Hepatocyte (in vitro differentiated cells): ENCODE measurements at regions not wholly inside any gene's neighbourhood (a gene's known extent, or its start where the extent isn't known, plus 50 kb on each side); places are given as distances from the start of the nearest gene placed in this dataset.

Experiments used
- DNase-seq: peaks from one replicate; pipeline ENCODE4 v3.0.0-alpha.2; 2016; ENCODE audit warnings: low spot score
- H2AFZ ChIP-seq: fragments of 200-600 bp; sonication (generic); 2 replicates; pipeline ENCODE4 v1.6.0; 2016; ENCODE audit warnings: antibody characterized with exemption, mild to moderate bottlenecking
- H3K27ac ChIP-seq: fragments of 200-600 bp; sonication (generic); 2 replicates; pipeline ENCODE4 v1.5.1; 2016; ENCODE audit warnings: mild to moderate bottlenecking
- H3K27me3 ChIP-seq: fragments of 200-600 bp; sonication (generic); 2 replicates; pipeline ENCODE4 v1.6.1; 2016
- H3K36me3 ChIP-seq: fragments of 200-600 bp; sonication (generic); replicated peaks from 2 replicates; pipeline ENCODE4 v1.5.1; 2016; ENCODE audit warnings: low read depth; ENCODE audit not compliant: insufficient read depth
- H3K4me1 ChIP-seq: fragments of 200-600 bp; sonication (generic); 2 replicates; pipeline ENCODE4 v1.5.1; 2016; ENCODE audit warnings: mild to moderate bottlenecking, moderate library complexity; ENCODE audit not compliant: insufficient read depth
- H3K4me2 ChIP-seq: fragments of 200-600 bp; sonication (generic); 2 replicates; pipeline ENCODE4 v1.6.0; 2016
- H3K4me3 ChIP-seq: fragments of 200-600 bp; sonication (generic); 2 replicates; pipeline ENCODE4 v1.5.1; 2016; ENCODE audit warnings: mild to moderate bottlenecking
- H3K79me2 ChIP-seq: fragments of 200-600 bp; sonication (generic); 2 replicates; pipeline ENCODE4 v1.6.0; 2017; ENCODE audit warnings: mild to moderate bottlenecking
- H3K9me2 ChIP-seq: fragments of 200-600 bp; sonication (generic); replicated peaks from 2 replicates; pipeline ENCODE4 v1.6.0; 2017; ENCODE audit warnings: mild to moderate bottlenecking; ENCODE audit not compliant: insufficient read depth
- H3K9me3 ChIP-seq: fragments of 200-600 bp; sonication (generic); 2 replicates; pipeline ENCODE4 v1.5.1; 2016; ENCODE audit warnings: low read depth, mild to moderate bottlenecking
- H4K20me1 ChIP-seq: fragments of 200-600 bp; sonication (generic); 2 replicates; pipeline ENCODE4 v1.6.0; 2016; ENCODE audit warnings: mild to moderate bottlenecking; ENCODE audit not compliant: insufficient read depth, poor library complexity, severe bottlenecking
- EZH2 ChIP-seq: fragments of 200-600 bp; sonication (generic); IDR thresholded peaks from 2 replicates; pipeline ENCODE4 v1.6.1; 2016; ENCODE audit warnings: antibody characterized with exemption, mild to moderate bottlenecking, borderline replicate concordance
- EZH2phosphoT487 ChIP-seq: fragments of 200-600 bp; sonication (generic); IDR thresholded peaks from one replicate; pipeline ENCODE4 v1.6.1; 2018; ENCODE audit warnings: antibody characterized with exemption, mild to moderate bottlenecking, low read depth, moderate library complexity; ENCODE audit not compliant: unreplicated experiment, severe bottlenecking
- WGBS: methylation state at CpG from one replicate; pipeline ENCODE4 v1.1.6; 2016; ENCODE audit warnings: low lambda C conversion rate; ENCODE audit errors: missing lambda C conversion rate; 5-methylcytosine and 5-hydroxymethylcytosine counted together
- TF ChIP-seq, protein P1 (sequence below): fragments of 200-600 bp; sonication (generic); IDR thresholded peaks from 2 replicates; pipeline ENCODE4 v1.5.1; 2016; ENCODE audit warnings: antibody characterized with exemption, mild to moderate bottlenecking; ENCODE audit not compliant: poor library complexity

GRCh38 chr6:19181211-19181610, 656.0 kb upstream of the ID4 start:
- no peak overlapping the region for H3K4me3 ChIP-seq
- no peak for TF ChIP-seq EZH2
- TF ChIP-seq, protein P1, sequence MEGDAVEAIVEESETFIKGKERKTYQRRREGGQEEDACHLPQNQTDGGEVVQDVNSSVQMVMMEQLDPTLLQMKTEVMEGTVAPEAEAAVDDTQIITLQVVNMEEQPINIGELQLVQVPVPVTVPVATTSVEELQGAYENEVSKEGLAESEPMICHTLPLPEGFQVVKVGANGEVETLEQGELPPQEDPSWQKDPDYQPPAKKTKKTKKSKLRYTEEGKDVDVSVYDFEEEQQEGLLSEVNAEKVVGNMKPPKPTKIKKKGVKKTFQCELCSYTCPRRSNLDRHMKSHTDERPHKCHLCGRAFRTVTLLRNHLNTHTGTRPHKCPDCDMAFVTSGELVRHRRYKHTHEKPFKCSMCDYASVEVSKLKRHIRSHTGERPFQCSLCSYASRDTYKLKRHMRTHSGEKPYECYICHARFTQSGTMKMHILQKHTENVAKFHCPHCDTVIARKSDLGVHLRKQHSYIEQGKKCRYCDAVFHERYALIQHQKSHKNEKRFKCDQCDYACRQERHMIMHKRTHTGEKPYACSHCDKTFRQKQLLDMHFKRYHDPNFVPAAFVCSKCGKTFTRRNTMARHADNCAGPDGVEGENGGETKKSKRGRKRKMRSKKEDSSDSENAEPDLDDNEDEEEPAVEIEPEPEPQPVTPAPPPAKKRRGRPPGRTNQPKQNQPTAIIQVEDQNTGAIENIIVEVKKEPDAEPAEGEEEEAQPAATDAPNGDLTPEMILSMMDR, result no peak
- no peaks in the 10 kb centered on the region for H4K20me1 ChIP-seq
- H3K27ac ChIP-seq, result peak overlapping the region; percentile 26
- H3K4me1 ChIP-seq, result peaks cover 8% of the 10 kb centered on the region
- no peaks in the 10 kb centered on the region for H3K27me3 ChIP-seq
- no peak for DNase-seq
- H3K9me3 ChIP-seq, result no peaks in the 10 kb centered on the region
- no peak overlapping the region for H2AFZ ChIP-seq
- WGBS, result 85% methylated on average over 1 of the region's 1 CpG
- H3K9me2 ChIP-seq, result no peaks in the 10 kb centered on the region
- no peak overlapping the region for H3K4me2 ChIP-seq
- no peaks in the 10 kb centered on the region for H3K79me2 ChIP-seq
- H3K36me3 ChIP-seq, result no peaks in the 10 kb centered on the region

GRCh38 chr6:19193624-19194023, 643.5 kb upstream of the ID4 start:
- DNase-seq, result no peak
- Histone ChIP-seq H3K27me3 (no peaks in the 10 kb centered on the region), H3K36me3 (no peaks in the 10 kb centered on the region), H3K4me2 (no peak overlapping the region), H3K4me1 (no peaks in the 10 kb centered on the region), H3K79me2 (no peaks in the 10 kb centered on the region), H3K27ac (no peak overlapping the region), H3K9me3 (no peaks in the 10 kb centered on the region), H3K4me3 (no peak overlapping the region), H2AFZ (no peak overlapping the region), H4K20me1 (no peaks in the 10 kb centered on the region), H3K9me2 (no peaks in the 10 kb centered on the region)
- WGBS, result 63% methylated on average over 2 of the region's 2 CpGs
- TF ChIP-seq, protein P1, result no peak
- no peak for TF ChIP-seq EZH2
- no peak for TF ChIP-seq EZH2phosphoT487

DNA sequence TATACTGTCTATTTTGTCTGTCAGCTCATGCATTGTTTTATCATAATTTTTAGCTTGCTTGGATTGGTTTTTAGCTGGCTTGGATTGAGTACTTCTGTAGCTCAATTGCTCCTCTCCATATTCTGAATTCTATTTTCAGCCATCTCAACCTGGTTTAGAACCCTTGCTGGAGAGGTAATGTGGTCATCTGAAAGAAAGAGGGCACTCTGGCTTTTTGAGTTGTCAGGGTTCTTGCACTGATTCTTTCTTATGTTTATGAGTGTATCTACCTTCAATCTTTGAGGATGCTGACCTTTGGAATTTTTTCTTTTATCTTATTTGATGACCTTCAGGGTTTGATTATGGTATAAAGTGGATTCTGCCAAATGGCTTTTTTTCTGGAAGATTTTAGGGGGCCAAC, 632.7 kb upstream of the ID4 start:
- H3K27me3 ChIP-seq, result no peaks in the 10 kb centered on the region
- no peak for DNase-seq
- no peak overlapping the region for H3K4me2 ChIP-seq
- H3K36me3 ChIP-seq, result no peaks in the 10 kb centered on the region
- no peaks in the 10 kb centered on the region for H3K9me3 ChIP-seq
- H2AFZ ChIP-seq, result no peak overlapping the region
- TF ChIP-seq, protein P1, result no peak
- TF ChIP-seq EZH2 (no peak), EZH2phosphoT487 (no peak)
- no peak overlapping the region for H3K27ac ChIP-seq
- H3K4me1 ChIP-seq, result no peaks in the 10 kb centered on the region
- H3K79me2 ChIP-seq, result no peaks in the 10 kb centered on the region
- no peaks in the 10 kb centered on the region for H3K9me2 ChIP-seq
- no peaks in the 10 kb centered on the region for H4K20me1 ChIP-seq
- no peak overlapping the region for H3K4me3 ChIP-seq

GRCh38 chr6:19205076-19205475, 632.1 kb upstream of the ID4 start:
- Histone ChIP-seq H3K4me2 (no peak overlapping the region), H3K4me1 (no peaks in the 10 kb centered on the region), H4K20me1 (no peaks in the 10 kb centered on the region), H3K27ac (no peak overlapping the region), H2AFZ (no peak overlapping the region), H3K4me3 (no peak overlapping the region), H3K79me2 (no peaks in the 10 kb centered on the region), H3K27me3 (no peaks in the 10 kb centered on the region), H3K9me3 (no peaks in the 10 kb centered on the region), H3K9me2 (no peaks in the 10 kb centered on the region), H3K36me3 (no peaks in the 10 kb centered on the region)
- DNase-seq, result no peak
- TF ChIP-seq EZH2phosphoT487 (no peak), EZH2 (no peak)
- TF ChIP-seq, protein P1, result no peak
- 76% methylated on average over 5 of the region's 5 CpGs for WGBS
